Activated CD8-positive, alpha-beta T cell treated with anti-CD3 and anti-CD28 coated beads, Interleukin-2, amount 10 ng/mL, durations not matched to agents 7 days and 5 days (primary cell): ENCODE measurements at regions not wholly inside any gene's neighbourhood (a gene's known extent, or its start where the extent isn't known, plus 50 kb on each side); places are given as distances from the start of the nearest gene placed in this dataset.

Experiments
- ATAC-seq: fragments of 150-1000 bp; cut with Tn5 transposase; one replicate; pipeline ENCODE4 v1.10.0; 2021; ENCODE audit warnings: moderate library complexity
- CTCF ChIA-PET: fragments of 350-600 bp; sonication (Branson Sonifier 250); formaldehyde crosslinking; loops from one replicate; lab custom pipeline; 2021; ENCODE audit warnings: antibody characterized with exemption; lab: Charles Lee
- POLR2A ChIA-PET: fragments of 350-600 bp; sonication (Branson Sonifier 250); formaldehyde crosslinking; loops from one replicate; lab custom pipeline; 2021; ENCODE audit warnings: antibody characterized with exemption; lab: Charles Lee
- DNase-seq: peaks from one replicate; pipeline ENCODE4 v3.0.0-alpha.2; 2020
- H3K27ac Mint-ChIP-seq: one replicate; pipeline ENCODE4 v1.8.0; 2021; ENCODE audit warnings: mild to moderate bottlenecking, mixed read lengths
- H3K27me3 Mint-ChIP-seq: one replicate; pipeline ENCODE4 v1.8.0; 2021; ENCODE audit warnings: low read depth, mixed read lengths
- H3K36me3 Mint-ChIP-seq: one replicate; pipeline ENCODE4 v1.8.0; 2021; ENCODE audit warnings: low read depth, mixed read lengths
- H3K4me1 Mint-ChIP-seq: one replicate; pipeline ENCODE4 v1.8.0; 2021; ENCODE audit warnings: low read depth, mixed read lengths
- H3K4me3 Mint-ChIP-seq: one replicate; pipeline ENCODE4 v1.8.0; 2021; ENCODE audit warnings: mild to moderate bottlenecking, mixed read lengths
- H3K9me3 Mint-ChIP-seq: one replicate; pipeline ENCODE4 v1.8.0; 2022; ENCODE audit warnings: mixed read lengths; ENCODE audit not compliant: insufficient read depth

DNA sequence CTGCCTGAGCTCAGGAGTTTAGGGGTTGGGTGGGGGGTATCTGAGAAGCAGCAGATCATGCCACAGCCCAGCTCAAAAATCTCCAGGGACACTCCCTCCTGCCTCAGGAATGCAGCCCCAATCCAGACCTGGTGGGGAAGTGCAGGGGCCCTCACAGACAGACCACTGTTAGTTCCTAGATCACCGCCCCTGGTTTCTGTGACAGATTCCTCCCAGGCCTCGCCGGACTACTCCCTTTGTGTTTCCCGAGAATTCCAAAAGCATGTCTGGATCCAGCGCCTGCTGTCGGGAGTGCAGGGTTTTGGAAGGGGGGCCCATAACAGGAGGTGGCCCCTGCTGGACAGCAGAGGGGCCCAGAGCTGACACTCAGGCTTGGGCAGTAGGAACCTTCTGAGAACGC, 74.5 kb downstream of the CTSL start:
- H3K27me3 Mint-ChIP-seq: peaks cover 3% of the 10 kb centered on the region
- H3K36me3 Mint-ChIP-seq: no peaks in the 10 kb centered on the region
- no peak for DNase-seq
- CTCF ChIA-PET: no interaction called here
- no peak for ATAC-seq
- H3K4me1 Mint-ChIP-seq: no peaks in the 10 kb centered on the region
- H3K9me3 Mint-ChIP-seq: no peaks in the 10 kb centered on the region
- POLR2A ChIA-PET: no interaction called here
- no peak overlapping the region for H3K27ac Mint-ChIP-seq
- no peak overlapping the region for H3K4me3 Mint-ChIP-seq

DNA sequence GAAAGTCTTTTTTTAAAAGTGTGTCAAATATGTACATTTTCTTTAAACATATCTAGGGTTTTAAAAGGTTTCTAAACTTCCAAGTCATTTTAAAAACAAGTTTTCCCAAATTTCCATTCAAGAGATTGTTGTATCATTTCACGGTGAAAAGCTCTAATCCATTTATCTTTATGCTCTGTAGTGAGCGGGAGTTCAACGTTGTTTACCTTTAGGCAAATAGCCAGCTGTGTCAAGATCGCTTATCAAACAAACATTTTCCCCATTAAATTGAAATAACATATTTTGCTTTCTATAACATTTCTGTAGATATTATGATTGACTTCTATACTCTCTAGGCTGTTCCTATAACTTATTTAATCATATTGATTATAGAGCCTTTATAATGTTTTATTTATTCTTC, 75.1 kb downstream of the CTSL start:
- Mint-ChIP-seq H3K36me3 (no peaks in the 10 kb centered on the region), H3K4me3 (no peak overlapping the region), H3K27ac (no peak overlapping the region), H3K9me3 (no peaks in the 10 kb centered on the region), H3K27me3 (peaks cover 3% of the 10 kb centered on the region), H3K4me1 (no peaks in the 10 kb centered on the region)
- POLR2A ChIA-PET: no interaction called here
- CTCF ChIA-PET: no interaction called here
- DNase-seq: no peak
- no peak for ATAC-seq

DNA sequence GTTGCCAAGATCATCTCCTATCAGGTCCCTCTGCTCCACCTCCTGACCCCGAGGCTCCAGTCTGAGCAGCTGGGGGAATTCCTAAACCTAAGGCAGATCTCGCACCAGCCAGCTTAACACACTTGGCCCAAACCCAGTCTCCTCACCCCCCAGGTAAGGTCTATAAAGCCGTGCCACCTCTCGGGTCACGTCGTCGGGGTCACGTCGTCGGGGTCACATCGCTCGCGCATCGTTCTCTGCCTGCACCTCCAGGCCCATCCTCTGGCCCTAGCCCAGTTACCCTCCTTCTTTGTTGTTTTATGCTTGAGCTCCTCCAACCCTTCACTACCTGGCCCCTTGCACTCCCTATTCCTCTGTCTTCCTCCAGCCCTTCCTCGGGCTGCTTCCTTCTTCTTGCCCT, 77.2 kb downstream of the CTSL start:
- POLR2A ChIA-PET: no interaction called here
- Mint-ChIP-seq H3K9me3 (no peaks in the 10 kb centered on the region), H3K36me3 (no peaks in the 10 kb centered on the region), H3K27me3 (peaks cover 3% of the 10 kb centered on the region), H3K27ac (no peak overlapping the region), H3K4me1 (no peaks in the 10 kb centered on the region), H3K4me3 (no peak overlapping the region)
- CTCF ChIA-PET: no interaction called here
- ATAC-seq: no peak
- DNase-seq: no peak

- POLR2A ChIA-PET: interaction anchor here (0.6 kb wide), 1 partner anchor 1176 kb away, joined by 3 read pairs; no protein-coding TSS in a partner anchor
- no peaks in the 10 kb centered on the region for H3K36me3 Mint-ChIP-seq
Measured at GRCh38 chr9:87803623-87804345, 77.9 kb downstream of the CTSL start.

GRCh38 chr9:87805259-87805658, 77.4 kb upstream of the SPATA31E1 start:
- Mint-ChIP-seq H3K4me3 (no peak overlapping the region), H3K27ac (no peak overlapping the region), H3K9me3 (no peaks in the 10 kb centered on the region), H3K4me1 (no peaks in the 10 kb centered on the region), H3K36me3 (no peaks in the 10 kb centered on the region), H3K27me3 (no peaks in the 10 kb centered on the region)
- POLR2A ChIA-PET: no interaction called here
- ATAC-seq (no peak), DNase-seq (no peak)
- CTCF ChIA-PET: no interaction called here

More at GRCh38 chr9:87803623-87804345, 77.9 kb downstream of the CTSL start:
- Mint-ChIP-seq H3K4me3 (no peak overlapping the region), H3K4me1 (no peaks in the 10 kb centered on the region), H3K27ac (no peak overlapping the region), H3K27me3 (peaks cover 3% of the 10 kb centered on the region), H3K9me3 (no peaks in the 10 kb centered on the region)
- no peak for ATAC-seq
- no peak for DNase-seq
- CTCF ChIA-PET: no interaction called here

GRCh38 chr9:87810008-87810407, 72.7 kb upstream of the SPATA31E1 start:
- Mint-ChIP-seq H3K9me3 (no peaks in the 10 kb centered on the region), H3K27me3 (peaks cover 1% of the 10 kb centered on the region), H3K36me3 (no peaks in the 10 kb centered on the region), H3K4me1 (no peaks in the 10 kb centered on the region), H3K27ac (no peak overlapping the region), H3K4me3 (no peak overlapping the region)
- no peak for DNase-seq
- ChIA-PET POLR2A (no interaction called here), CTCF (no interaction called here)
- no peak for ATAC-seq

DNA sequence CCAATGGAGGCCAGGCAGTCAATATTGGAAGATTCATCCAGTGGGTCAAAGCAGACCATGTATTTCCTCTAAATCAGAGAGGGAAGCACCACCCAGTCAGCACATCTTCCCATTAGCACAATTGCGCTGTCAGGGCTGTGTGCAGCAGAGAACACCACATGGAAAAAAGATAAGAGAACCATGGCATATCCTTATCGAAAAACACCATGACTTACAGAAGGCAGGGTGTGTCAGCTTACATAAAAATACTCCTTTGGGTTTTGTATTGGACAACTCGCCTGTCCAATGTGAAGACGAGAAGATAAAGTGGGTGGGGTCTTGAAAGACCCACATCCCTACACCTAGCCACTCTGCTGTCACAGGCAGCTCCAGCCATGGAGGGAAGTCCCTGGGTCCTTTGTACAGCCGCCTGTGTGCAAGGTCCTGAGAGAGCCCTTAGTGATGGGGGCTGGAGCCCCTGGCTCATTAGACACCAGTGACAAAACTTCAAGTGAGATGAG, 71.9 kb upstream of the SPATA31E1 start:
- CTCF ChIA-PET: no interaction called here

DNA sequence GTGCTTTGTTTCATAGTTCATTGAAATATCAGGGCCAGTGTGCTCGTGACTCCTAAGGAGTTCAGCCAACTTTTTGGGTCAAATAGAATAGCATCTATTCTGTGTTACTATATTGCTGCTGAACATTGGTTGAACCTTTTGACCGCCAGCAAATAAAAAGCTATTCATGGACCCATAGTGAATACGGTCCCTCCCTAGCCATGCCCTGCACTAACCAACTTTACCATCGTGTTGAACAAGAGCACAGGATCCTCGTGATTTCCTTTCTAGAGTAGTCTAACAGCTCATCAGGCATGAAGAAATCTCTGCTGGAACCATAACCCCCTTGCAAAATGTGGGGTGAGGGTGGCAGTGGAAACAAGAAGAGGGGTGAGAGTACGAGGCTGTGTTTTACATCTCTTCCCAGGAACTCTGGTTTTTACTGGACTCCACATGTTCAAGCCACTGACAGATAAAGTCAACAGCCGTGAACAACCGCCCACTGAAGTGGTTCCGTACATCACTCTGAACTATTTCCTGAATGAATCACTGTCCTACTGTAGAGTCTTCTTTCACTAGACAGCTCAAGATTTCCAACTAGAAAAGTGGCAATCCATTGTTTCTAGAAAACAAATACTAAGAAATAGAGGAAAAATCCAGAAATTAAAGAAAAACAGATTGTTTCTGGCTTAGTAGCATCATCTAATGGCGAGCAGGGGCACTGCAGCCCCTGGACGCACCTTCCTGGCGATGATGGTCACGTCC, 70.1 kb upstream of the SPATA31E1 start:
- ATAC-seq (no peak), DNase-seq (no peak)
- Mint-ChIP-seq H3K4me3 (no peak overlapping the region), H3K36me3 (no peaks in the 10 kb centered on the region), H3K27me3 (peaks cover 2% of the 10 kb centered on the region), H3K27ac (no peak overlapping the region), H3K4me1 (no peaks in the 10 kb centered on the region), H3K9me3 (no peaks in the 10 kb centered on the region)
- CTCF ChIA-PET: interaction anchor here (0.8 to 1.3 kb wide), 5 partner anchors 10 to 475 kb away, joined by 3 to 6 read pairs (median 4); no protein-coding TSS in a partner anchor
- POLR2A ChIA-PET: no interaction called here

More for the DNA sequence above, 71.9 kb upstream of the SPATA31E1 start:
- H3K36me3 Mint-ChIP-seq: no peaks in the 10 kb centered on the region
- no peak overlapping the region for H3K4me3 Mint-ChIP-seq
- H3K27me3 Mint-ChIP-seq: peaks cover 2% of the 10 kb centered on the region
- ATAC-seq: no peak
- no peaks in the 10 kb centered on the region for H3K9me3 Mint-ChIP-seq
- H3K27ac Mint-ChIP-seq: no peak overlapping the region
- POLR2A ChIA-PET: no interaction called here
- no peak for DNase-seq
- H3K4me1 Mint-ChIP-seq: no peaks in the 10 kb centered on the region

GRCh38 chr9:87813119-87813463, 69.6 kb upstream of the SPATA31E1 start:
- Mint-ChIP-seq H3K27me3 (peaks cover 2% of the 10 kb centered on the region), H3K4me3 (no peak overlapping the region), H3K36me3 (no peaks in the 10 kb centered on the region), H3K27ac (no peak overlapping the region), H3K4me1 (no peaks in the 10 kb centered on the region), H3K9me3 (no peaks in the 10 kb centered on the region)
- ChIA-PET POLR2A (no interaction called here), CTCF (interaction anchor here (1.0 kb wide), 1 partner anchor 22 kb away, joined by 3 read pairs; no protein-coding TSS in a partner anchor)
- DNase-seq (no peak), ATAC-seq (no peak)

DNA sequence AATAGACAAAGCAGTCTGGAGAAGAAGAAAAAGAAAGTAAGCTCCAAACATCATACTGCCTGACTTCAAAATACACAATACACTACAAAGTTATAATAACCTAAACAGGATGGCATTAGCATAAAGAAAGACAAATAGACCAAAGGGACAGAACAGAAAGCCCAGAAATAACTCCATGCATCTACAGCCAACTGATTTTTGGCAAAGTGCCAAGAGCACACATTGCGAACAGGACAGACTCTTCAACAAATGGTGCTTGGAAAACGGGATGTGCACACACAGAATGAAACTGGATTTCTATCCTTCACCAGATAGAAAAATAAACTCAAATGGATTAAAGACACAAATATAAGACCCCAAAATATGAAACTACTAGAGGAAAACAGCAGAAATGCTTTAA, 66.6 kb upstream of the SPATA31E1 start:
- ChIA-PET CTCF (no interaction called here), POLR2A (no interaction called here)
- Mint-ChIP-seq H3K4me3 (no peak overlapping the region), H3K9me3 (no peaks in the 10 kb centered on the region), H3K27me3 (peaks cover 2% of the 10 kb centered on the region), H3K27ac (no peak overlapping the region), H3K36me3 (no peaks in the 10 kb centered on the region), H3K4me1 (no peaks in the 10 kb centered on the region)
- DNase-seq (no peak), ATAC-seq (no peak)

GRCh38 chr9:87818308-87818707, 64.4 kb upstream of the SPATA31E1 start:
- POLR2A ChIA-PET: no interaction called here

GRCh38 chr9:87824216-87824875, 58.3 kb upstream of the SPATA31E1 start:
- peaks cover 5% of the 10 kb centered on the region for H3K27me3 Mint-ChIP-seq
- ChIA-PET POLR2A (no interaction called here), CTCF (no interaction called here)
- H3K36me3 Mint-ChIP-seq: no peaks in the 10 kb centered on the region
- no peaks in the 10 kb centered on the region for H3K9me3 Mint-ChIP-seq
- H3K4me1 Mint-ChIP-seq: no peaks in the 10 kb centered on the region
- ATAC-seq: no peak
- H3K27ac Mint-ChIP-seq: no peak overlapping the region
- H3K4me3 Mint-ChIP-seq: no peak overlapping the region
- no peak for DNase-seq

More at GRCh38 chr9:87818308-87818707, 64.4 kb upstream of the SPATA31E1 start:
- Mint-ChIP-seq H3K9me3 (no peaks in the 10 kb centered on the region), H3K4me3 (no peak overlapping the region), H3K4me1 (no peaks in the 10 kb centered on the region), H3K27ac (no peak overlapping the region), H3K27me3 (peaks cover 8% of the 10 kb centered on the region), H3K36me3 (no peaks in the 10 kb centered on the region)
- no peak for DNase-seq
- no peak for ATAC-seq
- CTCF ChIA-PET: no interaction called here
